Coronary artery (tissue), 2 donors: ENCODE measurements at regions not wholly inside any gene's neighbourhood (a gene's known extent, or its start where the extent isn't known, plus 50 kb on each side); places are given as distances from the start of the nearest gene placed in this dataset.

Experiments used
- DNase-seq: peaks from one replicate; pipeline ENCODE4 v3.0.0-alpha.2; 2017; ENCODE audit warnings: low spot score
- H3K27ac ChIP-seq, 2 donors: fragments of 200-600 bp; sonication (generic); one replicate each; pipeline ENCODE4 v1.5.1; 2016 to 2019
- H3K4me3 ChIP-seq: fragments of 200-600 bp; sonication (generic); 2 replicates; pipeline ENCODE4 v1.5.1; 2016; ENCODE audit warnings: mild to moderate bottlenecking, moderate library complexity
- TF ChIP-seq, protein P1 (sequence below): fragments of 200-600 bp; sonication (generic); IDR thresholded peaks from one replicate; pipeline ENCODE4 v1.5.1; 2019; ENCODE audit warnings: antibody characterized with exemption

DNA sequence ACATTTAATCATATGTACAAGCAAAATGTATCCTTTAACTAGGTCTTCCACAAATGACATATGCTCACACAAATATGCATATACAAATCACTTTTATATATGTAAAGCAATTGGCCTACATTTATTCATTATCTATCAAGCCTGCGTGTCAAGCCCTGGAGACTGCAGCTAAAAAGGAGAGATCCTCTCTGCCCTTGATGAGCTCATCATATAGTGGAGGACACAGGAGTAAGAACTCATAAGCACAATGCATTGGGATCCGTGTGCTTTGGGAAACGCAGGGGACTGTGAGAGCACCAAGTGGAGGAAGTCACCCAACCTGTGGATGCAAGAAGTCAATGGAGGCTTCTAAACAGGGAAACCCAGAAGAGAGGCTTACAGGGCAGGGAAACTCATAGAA lies 735.7 kb downstream of the BCL11B start:
- no peak overlapping the region for H3K4me3 ChIP-seq
- no peak for DNase-seq
- H3K27ac ChIP-seq, result no peak overlapping the region
- TF ChIP-seq, protein P1, sequence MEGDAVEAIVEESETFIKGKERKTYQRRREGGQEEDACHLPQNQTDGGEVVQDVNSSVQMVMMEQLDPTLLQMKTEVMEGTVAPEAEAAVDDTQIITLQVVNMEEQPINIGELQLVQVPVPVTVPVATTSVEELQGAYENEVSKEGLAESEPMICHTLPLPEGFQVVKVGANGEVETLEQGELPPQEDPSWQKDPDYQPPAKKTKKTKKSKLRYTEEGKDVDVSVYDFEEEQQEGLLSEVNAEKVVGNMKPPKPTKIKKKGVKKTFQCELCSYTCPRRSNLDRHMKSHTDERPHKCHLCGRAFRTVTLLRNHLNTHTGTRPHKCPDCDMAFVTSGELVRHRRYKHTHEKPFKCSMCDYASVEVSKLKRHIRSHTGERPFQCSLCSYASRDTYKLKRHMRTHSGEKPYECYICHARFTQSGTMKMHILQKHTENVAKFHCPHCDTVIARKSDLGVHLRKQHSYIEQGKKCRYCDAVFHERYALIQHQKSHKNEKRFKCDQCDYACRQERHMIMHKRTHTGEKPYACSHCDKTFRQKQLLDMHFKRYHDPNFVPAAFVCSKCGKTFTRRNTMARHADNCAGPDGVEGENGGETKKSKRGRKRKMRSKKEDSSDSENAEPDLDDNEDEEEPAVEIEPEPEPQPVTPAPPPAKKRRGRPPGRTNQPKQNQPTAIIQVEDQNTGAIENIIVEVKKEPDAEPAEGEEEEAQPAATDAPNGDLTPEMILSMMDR, result no peak

- Histone ChIP-seq H3K27ac (no peak overlapping the region), H3K4me3 (no peak overlapping the region)
- no peak for DNase-seq
- TF ChIP-seq, protein P1, result no peak
Observed at GRCh38 chr14:98542316-98542715, 729.7 kb downstream of the BCL11B start.

GRCh38 chr14:98543074-98543473 lies 728.9 kb downstream of the BCL11B start:
- H3K4me3 ChIP-seq, result no peak overlapping the region
- H3K27ac ChIP-seq, result no peak overlapping the region
- TF ChIP-seq, protein P1, result no peak
- no peak for DNase-seq

- TF ChIP-seq, protein P1, result no peak
- H3K27ac ChIP-seq, result no peak overlapping the region
- H3K4me3 ChIP-seq, result no peak overlapping the region
- DNase-seq, result no peak
Observed at GRCh38 chr14:98544174-98544573, 727.8 kb downstream of the BCL11B start.

DNA sequence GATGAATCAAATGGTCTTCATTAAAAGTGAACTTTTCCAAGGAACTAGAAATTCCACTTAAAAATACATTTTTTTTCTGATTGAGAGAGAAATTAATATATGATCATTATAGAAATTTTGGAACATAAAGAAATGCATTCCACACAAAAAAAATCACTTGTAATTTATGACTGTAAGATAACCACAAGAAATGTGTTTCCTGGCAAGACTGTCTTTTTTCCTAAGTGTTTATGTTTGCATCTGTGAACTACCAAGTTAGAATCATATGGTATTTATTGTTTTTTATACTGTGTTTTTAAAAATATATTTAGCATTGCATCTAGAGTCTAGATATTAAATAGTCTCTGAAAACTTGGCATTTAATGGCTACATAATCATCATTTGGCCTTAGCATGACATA lies 726.8 kb downstream of the BCL11B start:
- H3K27ac ChIP-seq, result no peak overlapping the region
- DNase-seq, result no peak
- H3K4me3 ChIP-seq, result no peak overlapping the region
- TF ChIP-seq, protein P1, result no peak

DNA sequence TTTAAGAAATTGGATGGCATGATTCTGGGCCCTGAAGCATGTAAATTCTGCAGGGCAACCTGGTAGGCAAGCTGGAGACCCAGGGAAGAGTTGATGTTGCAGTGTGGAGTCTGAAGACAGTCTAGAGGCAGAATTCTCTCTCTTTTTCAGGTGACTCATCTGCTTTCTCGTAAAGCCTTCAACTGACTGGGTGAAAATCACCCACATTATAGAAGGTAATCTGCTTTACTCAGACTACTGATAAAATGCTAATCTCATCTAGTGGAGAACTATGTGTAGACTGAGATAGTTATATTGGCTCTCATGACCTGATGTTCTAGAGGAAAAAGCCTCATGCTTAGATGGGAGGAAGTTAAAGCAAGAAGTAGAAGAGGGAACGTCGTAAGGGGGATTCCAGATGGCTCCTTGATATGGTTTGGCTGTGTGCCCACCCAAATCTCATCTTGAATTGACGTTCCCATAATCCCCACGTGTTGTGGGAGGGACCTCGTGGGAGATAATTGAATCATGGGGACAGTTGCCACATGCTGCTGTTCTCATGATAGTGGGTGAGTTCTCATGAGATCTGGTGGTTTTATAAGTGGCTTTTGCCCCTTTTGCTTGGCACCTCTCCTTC lies 723.8 kb downstream of the BCL11B start:
- TF ChIP-seq, protein P1, result no peak

GRCh38 chr14:98551028-98551427 lies 721.0 kb downstream of the BCL11B start:
- Histone ChIP-seq H3K4me3 (no peak overlapping the region), H3K27ac (no peak overlapping the region)
- TF ChIP-seq, protein P1, result no peak
- DNase-seq, result no peak

More for the DNA sequence above, 723.8 kb downstream of the BCL11B start:
- Histone ChIP-seq H3K27ac (no peak overlapping the region), H3K4me3 (no peak overlapping the region)
- no peak for DNase-seq
